ENCODE measurements at regions not wholly inside any gene's neighbourhood (a gene's known extent, or its start where the extent isn't known, plus 50 kb on each side); places are given as distances from the start of the nearest gene placed in this dataset.

- no peak for TF ChIP-seq CTCF (IDR thresholded peaks at IDR 0.05; ENCODE audit: unreplicated experiment)
- Mint-ChIP-seq H3K4me1 (ENCODE audit: low read depth) (no peaks in the 10 kb centered on the region), H3K27ac (no peak overlapping the region), H3K27me3 (no peaks in the 10 kb centered on the region), H3K9me3 (ENCODE audit: low read depth) (no peaks in the 10 kb centered on the region), H3K4me3 (ENCODE audit: low read depth) (no peak overlapping the region), H3K36me3 (ENCODE audit: insufficient read depth) (peaks cover 2% of the 10 kb centered on the region)
- no peak for DNase-seq (ENCODE audit: low spot score, unreplicated experiment)
Measured at GRCh38 chr13:74003374-74003773, 130.8 kb downstream of the KLF12 start.

GRCh38 chr13:74000876-74001275 is 133.3 kb downstream of the KLF12 start:
- TF ChIP-seq CTCF (IDR thresholded peaks at IDR 0.05; ENCODE audit: unreplicated experiment): no peak
- Mint-ChIP-seq H3K27ac (no peak overlapping the region), H3K4me3 (ENCODE audit: low read depth) (no peak overlapping the region), H3K9me3 (ENCODE audit: low read depth) (no peaks in the 10 kb centered on the region), H3K27me3 (no peaks in the 10 kb centered on the region), H3K36me3 (ENCODE audit: insufficient read depth) (no peaks in the 10 kb centered on the region), H3K4me1 (ENCODE audit: low read depth) (no peaks in the 10 kb centered on the region)
- DNase-seq (ENCODE audit: low spot score, unreplicated experiment): no peak

- Mint-ChIP-seq H3K4me1 (ENCODE audit: low read depth) (peaks cover 1% of the 10 kb centered on the region), H3K9me3 (ENCODE audit: low read depth) (no peaks in the 10 kb centered on the region), H3K27me3 (no peaks in the 10 kb centered on the region), H3K27ac (no peak overlapping the region), H3K4me3 (ENCODE audit: low read depth) (no peak overlapping the region), H3K36me3 (ENCODE audit: insufficient read depth) (peaks cover 2% of the 10 kb centered on the region)
- no peak for DNase-seq (ENCODE audit: low spot score, unreplicated experiment)
- TF ChIP-seq CTCF (IDR thresholded peaks at IDR 0.05; ENCODE audit: unreplicated experiment): no peak
Measured at GRCh38 chr13:73998631-73999030, 135.6 kb downstream of the KLF12 start.

- H3K9me3 Mint-ChIP-seq (ENCODE audit: low read depth): no peaks in the 10 kb centered on the region
- H3K27me3 Mint-ChIP-seq: no peaks in the 10 kb centered on the region
- no peak for DNase-seq (ENCODE audit: low spot score, unreplicated experiment)
- H3K4me3 Mint-ChIP-seq (ENCODE audit: low read depth): no peak overlapping the region
- H3K36me3 Mint-ChIP-seq (ENCODE audit: insufficient read depth): peaks cover 2% of the 10 kb centered on the region
- H3K4me1 Mint-ChIP-seq (ENCODE audit: low read depth): peaks cover 1% of the 10 kb centered on the region
- no peak for TF ChIP-seq CTCF (IDR thresholded peaks at IDR 0.05; ENCODE audit: unreplicated experiment)
- no peak overlapping the region for H3K27ac Mint-ChIP-seq
Measured at GRCh38 chr13:73997964-73998363, 136.2 kb downstream of the KLF12 start.

GRCh38 chr13:73996569-73996968 is 137.6 kb downstream of the KLF12 start:
- Mint-ChIP-seq H3K4me1 (ENCODE audit: low read depth) (peaks cover 9% of the 10 kb centered on the region), H3K36me3 (ENCODE audit: insufficient read depth) (peaks cover 2% of the 10 kb centered on the region), H3K9me3 (ENCODE audit: low read depth) (no peaks in the 10 kb centered on the region), H3K27ac (no peak overlapping the region), H3K27me3 (no peaks in the 10 kb centered on the region), H3K4me3 (ENCODE audit: low read depth) (no peak overlapping the region)
- no peak for DNase-seq (ENCODE audit: low spot score, unreplicated experiment)
- no peak for TF ChIP-seq CTCF (IDR thresholded peaks at IDR 0.05; ENCODE audit: unreplicated experiment)

Data from progenitor cell of endocrine pancreas (in vitro differentiated cells).